Adipose tissue (tissue), 3 donors: ENCODE measurements at regions not wholly inside any gene's neighbourhood (a gene's known extent, or its start where the extent isn't known, plus 50 kb on each side); places are given as distances from the start of the nearest gene placed in this dataset.

Source experiments
- H3K27ac ChIP-seq: one replicate; pipeline ENCODE4 v1.5.1; 2013; ENCODE audit warnings: low read depth, low read length
- WGBS, 3 donors: extraction: QIAGEN DNeasy Blood & Tissue Kit; methylation state at CpG; one replicate each; pipeline ENCODE4 v1.1.7; 2013; 5-methylcytosine and 5-hydroxymethylcytosine counted together
- donor health status: healthy with polysubstance abuse.
- donor health status: Bipolar disorder and iron deficiency.
- donor health status: healthy.

DNA sequence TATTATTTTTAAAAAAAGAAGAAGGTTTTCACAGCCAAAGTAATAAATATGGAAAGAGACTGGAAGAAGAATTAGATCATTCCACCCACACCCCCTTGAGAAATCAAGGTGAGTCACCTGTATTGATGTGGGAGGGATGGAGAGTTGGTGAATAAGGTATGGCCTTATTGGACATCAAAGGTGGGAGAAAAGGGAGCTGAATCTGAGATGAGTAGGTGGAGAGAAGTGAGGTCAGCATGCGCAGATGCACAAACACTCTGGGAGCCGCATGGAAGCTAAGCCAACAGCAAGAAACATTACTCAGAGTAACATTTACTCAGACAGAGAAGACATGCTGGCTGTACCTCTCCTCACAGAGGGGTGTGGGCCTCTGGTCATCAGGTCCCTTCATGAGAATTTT lies 113.1 kb upstream of the FOXG1 start:
- 87 to 96% (median 91%) methylated on average over 2 of the region's 2 CpGs for WGBS, 3 donors
- H3K27ac ChIP-seq: no peak overlapping the region

- WGBS, 3 donors: 67 to 81% (median 74%) methylated on average over 1 of the region's 1 CpG
- no peak overlapping the region for H3K27ac ChIP-seq
These were observed 109.8 kb upstream of the FOXG1 start for GRCh38 chr14:28656704-28657255.

- 33 to 65% (median 54%) methylated on average over 5 of the region's 5 CpGs for WGBS, 3 donors
- no peak overlapping the region for H3K27ac ChIP-seq
These were observed 105.3 kb upstream of the FOXG1 start for GRCh38 chr14:28661171-28661772.

DNA sequence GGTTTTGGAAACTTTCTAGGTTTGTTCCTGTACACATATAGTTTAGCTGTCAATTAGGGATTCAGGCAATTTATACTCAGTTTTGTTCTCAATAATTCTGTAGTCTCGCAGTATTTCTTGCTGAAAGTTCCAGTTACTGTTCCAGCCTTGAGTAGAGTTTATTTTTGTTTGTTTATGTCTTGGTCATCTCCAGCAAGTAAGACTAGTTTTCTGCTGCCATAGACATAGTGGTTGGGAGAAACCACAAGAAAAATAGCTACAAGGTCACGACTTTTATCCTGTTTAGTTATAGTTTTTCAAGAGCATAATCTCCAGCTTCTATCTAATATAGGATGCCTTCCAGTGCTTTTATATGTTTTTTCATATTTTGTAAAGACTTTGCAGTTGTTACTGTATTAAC lies 99.6 kb upstream of the FOXG1 start:
- WGBS, 3 donors: 65 to 76% (median 72%) methylated on average over 2 of the region's 2 CpGs

DNA sequence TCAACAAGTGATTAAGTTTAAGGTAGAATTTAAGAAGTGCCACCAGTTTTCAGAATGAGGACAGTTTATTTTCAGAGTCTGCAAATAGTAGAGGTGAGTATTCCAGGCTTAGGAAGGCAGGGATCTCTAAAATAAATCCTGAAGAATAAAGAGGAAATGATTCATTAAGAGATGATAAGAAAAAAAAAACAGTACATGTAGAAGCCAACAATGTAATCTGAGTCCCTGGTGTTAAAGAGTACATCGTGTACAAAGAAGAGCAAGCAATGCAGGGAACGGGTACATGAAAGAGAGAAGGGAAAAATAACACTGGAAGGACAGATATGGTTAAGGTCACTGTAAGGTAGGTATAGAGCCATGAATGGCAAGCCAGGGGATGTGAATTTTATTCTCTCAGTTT lies 95.2 kb upstream of the FOXG1 start:
- no peak overlapping the region for H3K27ac ChIP-seq
- WGBS, 3 donors: 35 to 51% (median 47%) methylated on average over 2 of the region's 2 CpGs

More for the DNA sequence above, 99.6 kb upstream of the FOXG1 start:
- no peak overlapping the region for H3K27ac ChIP-seq

- H3K27ac ChIP-seq: no peak overlapping the region
- 77 to 87% (median 80%) methylated on average over 4 of the region's 4 CpGs for WGBS, 3 donors
These were observed 93.5 kb upstream of the FOXG1 start for GRCh38 chr14:28673056-28673455.

GRCh38 chr14:28676479-28676878 lies 90.1 kb upstream of the FOXG1 start:
- no peak overlapping the region for H3K27ac ChIP-seq
- 37 to 39% (median 39%) methylated on average over 4 of the region's 4 CpGs for WGBS, 3 donors

DNA sequence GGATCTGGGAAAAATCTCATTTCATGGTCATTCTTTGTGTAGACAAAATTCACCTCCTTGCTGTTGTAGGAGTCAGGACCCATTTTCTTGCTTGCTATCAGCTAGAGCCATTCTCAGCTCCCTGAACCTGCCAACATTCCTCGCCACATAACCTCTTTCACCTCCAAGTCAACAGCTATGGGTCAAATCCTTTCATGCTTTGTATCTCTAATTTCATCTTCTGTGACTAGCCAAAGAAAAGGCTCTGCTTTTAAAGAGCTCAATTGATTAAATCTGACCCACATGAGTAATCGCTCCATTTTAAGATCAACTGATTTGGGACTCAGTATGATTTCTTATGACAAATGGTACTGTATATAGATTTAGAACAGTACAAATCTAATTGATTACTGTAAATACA lies 89.2 kb upstream of the FOXG1 start:
- 86 to 89% (median 88%) methylated on average over 2 of the region's 2 CpGs for WGBS, 3 donors
- no peak overlapping the region for H3K27ac ChIP-seq

- WGBS, 3 donors: 22 to 50% (median 43%) methylated on average over 2 of the region's 2 CpGs
- no peak overlapping the region for H3K27ac ChIP-seq
These were observed 87.7 kb upstream of the FOXG1 start for GRCh38 chr14:28678887-28679286.

GRCh38 chr14:28681681-28682080 lies 84.9 kb upstream of the FOXG1 start:
- WGBS, 3 donors: 57 to 68% (median 67%) methylated on average over 4 of the region's 4 CpGs
- H3K27ac ChIP-seq: no peak overlapping the region

DNA sequence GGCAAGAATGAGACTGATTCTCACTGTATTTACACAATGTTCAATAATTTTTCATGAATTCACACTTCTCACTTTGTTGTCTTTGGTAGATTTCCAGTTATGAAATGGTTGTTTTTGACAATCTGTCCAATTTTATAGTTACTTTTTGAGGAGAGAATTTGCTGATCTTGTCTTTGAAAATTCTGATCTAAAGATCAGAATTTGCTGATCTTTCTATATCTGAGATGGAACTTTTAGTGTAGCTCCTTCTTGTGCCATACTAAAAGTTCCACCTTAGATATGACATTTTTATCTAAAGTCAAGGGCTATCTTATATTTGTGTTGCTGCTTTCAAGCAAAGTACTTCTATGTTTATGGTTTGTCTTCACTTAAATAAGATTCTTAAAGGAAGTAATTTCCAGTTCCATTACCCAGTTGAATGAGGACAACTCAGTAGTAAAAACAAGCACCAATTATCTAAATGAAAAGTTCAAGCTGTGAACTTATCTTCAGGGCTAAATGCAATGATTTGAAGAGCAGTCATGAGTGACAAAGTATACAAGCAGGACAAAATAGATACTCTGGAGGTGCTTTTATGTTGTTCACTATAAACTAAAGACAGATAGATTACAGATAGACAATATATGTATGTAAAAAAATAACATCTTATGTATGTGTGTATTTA lies 76.4 kb upstream of the FOXG1 start:
- H3K27ac ChIP-seq: no peak overlapping the region

GRCh38 chr14:28695109-28695508 lies 71.5 kb upstream of the FOXG1 start:
- no peak overlapping the region for H3K27ac ChIP-seq

DNA sequence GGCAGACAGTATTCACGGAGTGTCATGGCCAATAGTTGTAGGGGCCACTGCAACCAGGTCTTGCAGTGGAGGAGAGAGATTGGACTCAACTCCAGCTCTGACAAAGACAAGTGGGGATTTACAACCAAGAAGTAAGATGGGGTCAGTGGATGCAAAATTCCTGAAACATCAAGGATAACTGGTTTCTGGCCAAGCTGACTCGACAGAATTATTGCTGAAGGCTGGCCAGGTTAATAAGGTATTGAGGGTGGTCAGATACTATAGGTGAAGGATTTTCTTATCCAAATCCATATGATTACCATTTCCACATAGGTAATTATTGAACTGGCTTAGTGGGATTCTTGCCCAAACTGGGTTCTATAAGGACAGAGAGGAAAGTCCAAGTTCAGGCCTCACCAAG lies 64.9 kb upstream of the FOXG1 start:
- no peak overlapping the region for H3K27ac ChIP-seq
- WGBS, 3 donors: 75 to 87% (median 80%) methylated on average over 2 of the region's 2 CpGs

- H3K27ac ChIP-seq: no peak overlapping the region
- WGBS, 3 donors: 63 to 78% (median 77%) methylated on average over 4 of the region's 4 CpGs
These were observed 63.1 kb upstream of the FOXG1 start for GRCh38 chr14:28703482-28703881.

GRCh38 chr14:28704153-28704552 lies 62.4 kb upstream of the FOXG1 start:
- no peak overlapping the region for H3K27ac ChIP-seq

DNA sequence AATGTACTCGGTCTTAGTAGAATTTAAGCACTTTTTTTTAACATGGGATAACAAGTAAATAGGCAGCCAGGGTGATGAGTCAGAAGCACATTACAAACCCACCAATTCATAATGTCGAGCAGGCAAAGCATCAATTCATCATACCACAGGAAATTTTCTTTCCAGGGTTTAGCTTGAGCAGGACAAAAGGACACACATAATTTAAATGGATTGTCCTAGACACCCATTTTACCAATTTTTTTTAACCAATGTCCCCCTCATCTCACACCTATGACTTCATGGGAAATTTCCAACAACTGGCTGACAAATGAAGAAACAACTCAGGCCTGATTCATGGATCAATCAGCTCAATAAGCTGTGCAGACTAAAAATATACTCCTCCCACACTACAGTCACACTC lies 58.8 kb upstream of the FOXG1 start:
- WGBS, 3 donors: 56 to 78% (median 66%) methylated on average over 2 of the region's 2 CpGs

DNA sequence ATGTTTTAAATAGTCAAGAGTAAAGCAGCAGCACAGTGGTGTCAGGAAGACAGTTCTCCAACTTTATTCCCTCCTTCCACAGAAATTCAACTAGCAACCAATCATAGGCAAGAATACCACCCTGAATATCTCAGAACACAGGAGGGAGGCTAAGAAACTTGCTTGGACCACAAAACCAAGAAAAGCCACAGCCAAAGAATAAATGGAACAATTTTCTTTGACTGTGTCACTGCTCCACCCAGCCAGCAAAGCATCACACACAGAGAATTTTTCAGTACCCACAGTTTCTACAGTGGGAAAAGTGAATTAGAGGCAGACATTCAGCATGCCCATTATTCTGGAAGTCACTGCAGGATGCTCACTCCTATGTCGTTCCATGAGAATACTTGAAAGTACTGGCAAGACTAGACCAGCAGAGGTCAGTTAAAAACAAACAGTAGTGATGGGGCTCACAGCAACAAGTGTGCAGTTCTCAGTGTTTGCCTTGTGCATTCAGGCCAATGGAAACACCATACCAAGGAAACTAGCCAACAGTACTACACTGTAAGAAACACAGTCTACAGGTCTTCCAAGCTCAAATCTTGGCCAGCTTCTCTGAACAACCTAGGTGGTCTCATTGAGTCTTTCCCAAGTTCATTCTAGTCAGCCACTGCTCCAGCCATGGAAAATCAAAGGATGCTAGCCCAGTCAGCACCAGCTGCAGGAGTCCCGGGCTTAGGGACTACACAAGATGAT lies 56.8 kb upstream of the FOXG1 start:
- H3K27ac ChIP-seq: no peak overlapping the region
- WGBS, 3 donors: 43 to 74% (median 68%) methylated on average over 2 of the region's 2 CpGs

More for the DNA sequence above, 58.8 kb upstream of the FOXG1 start:
- H3K27ac ChIP-seq: no peak overlapping the region
